A673 (cell line): ENCODE measurements at regions not wholly inside any gene's neighbourhood (a gene's known extent, or its start where the extent isn't known, plus 50 kb on each side); places are given as distances from the start of the nearest gene placed in this dataset.

ENCODE experiments used
- EZH2 ChIP-seq: fragments of 200-600 bp; sonication (generic); IDR thresholded peaks from 2 replicates; pipeline ENCODE4 v1.6.1; 2017; ENCODE audit warnings: borderline replicate concordance, low read depth, mild to moderate bottlenecking, mixed read lengths, antibody characterized with exemption, low read length; ENCODE audit not compliant: poor library complexity, severe bottlenecking
- TF ChIP-seq, protein P1 (sequence below): fragments of 300-800, 200-600 bp; sonication (generic); conservative IDR thresholded peaks from 2 replicates; pipeline ENCODE4 v1.5.1; 2017; ENCODE audit warnings: low read depth, mild to moderate bottlenecking, antibody characterized with exemption, low read length, moderate library complexity, mixed read lengths

- TF ChIP-seq, protein P1, sequence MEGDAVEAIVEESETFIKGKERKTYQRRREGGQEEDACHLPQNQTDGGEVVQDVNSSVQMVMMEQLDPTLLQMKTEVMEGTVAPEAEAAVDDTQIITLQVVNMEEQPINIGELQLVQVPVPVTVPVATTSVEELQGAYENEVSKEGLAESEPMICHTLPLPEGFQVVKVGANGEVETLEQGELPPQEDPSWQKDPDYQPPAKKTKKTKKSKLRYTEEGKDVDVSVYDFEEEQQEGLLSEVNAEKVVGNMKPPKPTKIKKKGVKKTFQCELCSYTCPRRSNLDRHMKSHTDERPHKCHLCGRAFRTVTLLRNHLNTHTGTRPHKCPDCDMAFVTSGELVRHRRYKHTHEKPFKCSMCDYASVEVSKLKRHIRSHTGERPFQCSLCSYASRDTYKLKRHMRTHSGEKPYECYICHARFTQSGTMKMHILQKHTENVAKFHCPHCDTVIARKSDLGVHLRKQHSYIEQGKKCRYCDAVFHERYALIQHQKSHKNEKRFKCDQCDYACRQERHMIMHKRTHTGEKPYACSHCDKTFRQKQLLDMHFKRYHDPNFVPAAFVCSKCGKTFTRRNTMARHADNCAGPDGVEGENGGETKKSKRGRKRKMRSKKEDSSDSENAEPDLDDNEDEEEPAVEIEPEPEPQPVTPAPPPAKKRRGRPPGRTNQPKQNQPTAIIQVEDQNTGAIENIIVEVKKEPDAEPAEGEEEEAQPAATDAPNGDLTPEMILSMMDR = no peak
- TF ChIP-seq EZH2 = no peak
Measured at GRCh38 chr12:115767916-115768315, 509.6 kb downstream of the MED13L start.
